H7 (cell line): ENCODE measurements at regions not wholly inside any gene's neighbourhood (a gene's known extent, or its start where the extent isn't known, plus 50 kb on each side); places are given as distances from the start of the nearest gene placed in this dataset.

Experiments
- DNase-seq: peaks from one replicate; pipeline ENCODE4 v3.0.0; 2012
- H3K27me3 ChIP-seq: 2 replicates; pipeline ENCODE4 v1.6.0; 2011; ENCODE audit warnings: mild to moderate bottlenecking, low read length; ENCODE audit not compliant: control insufficient read depth, insufficient read depth
- H3K36me3 ChIP-seq: replicated peaks from 2 replicates; pipeline ENCODE4 v1.5.1; 2011; ENCODE audit warnings: low read length; ENCODE audit not compliant: control insufficient read depth, insufficient read depth
- H3K4me3 ChIP-seq: 2 replicates; pipeline ENCODE4 v1.5.1; 2011; ENCODE audit warnings: low read depth, mild to moderate bottlenecking, control low read depth, low read length, moderate library complexity; ENCODE audit not compliant: insufficient read depth

GRCh38 chr2:129467941-129468340 is 511.5 kb upstream of the RAB6C start:
- no peaks in the 10 kb centered on the region for H3K27me3 ChIP-seq
- no peaks in the 10 kb centered on the region for H3K36me3 ChIP-seq
- no peak overlapping the region for H3K4me3 ChIP-seq
- DNase-seq: no peak

- Histone ChIP-seq H3K36me3 (no peaks in the 10 kb centered on the region), H3K27me3 (no peaks in the 10 kb centered on the region), H3K4me3 (no peak overlapping the region)
- DNase-seq: no peak
Measured at GRCh38 chr2:129468879-129469278, 510.6 kb upstream of the RAB6C start.

- H3K27me3 ChIP-seq: no peaks in the 10 kb centered on the region
- H3K36me3 ChIP-seq: no peaks in the 10 kb centered on the region
- DNase-seq: no peak
- H3K4me3 ChIP-seq: no peak overlapping the region
Measured at GRCh38 chr2:129469389-129469788, 510.1 kb upstream of the RAB6C start.

- Histone ChIP-seq H3K27me3 (no peaks in the 10 kb centered on the region), H3K36me3 (no peaks in the 10 kb centered on the region), H3K4me3 (no peak overlapping the region)
- no peak for DNase-seq
Measured at GRCh38 chr2:129469871-129470270, 509.6 kb upstream of the RAB6C start.

- Histone ChIP-seq H3K36me3 (no peaks in the 10 kb centered on the region), H3K27me3 (no peaks in the 10 kb centered on the region; the same call in 1 of the 2 replicates), H3K4me3 (no peak overlapping the region)
- no peak for DNase-seq
Measured at GRCh38 chr2:129478902-129479517, 500.5 kb upstream of the RAB6C start.

- no peak for DNase-seq
- no peaks in the 10 kb centered on the region for H3K36me3 ChIP-seq
Measured at GRCh38 chr2:129479892-129480291, 499.6 kb upstream of the RAB6C start.

GRCh38 chr2:129480790-129481189 is 498.7 kb upstream of the RAB6C start:
- Histone ChIP-seq H3K27me3 (no peaks in the 10 kb centered on the region; the same call in 1 of the 2 replicates), H3K4me3 (no peak overlapping the region), H3K36me3 (no peaks in the 10 kb centered on the region)
- no peak for DNase-seq

More at GRCh38 chr2:129479892-129480291, 499.6 kb upstream of the RAB6C start:
- Histone ChIP-seq H3K27me3 (no peaks in the 10 kb centered on the region; the same call in 1 of the 2 replicates), H3K4me3 (no peak overlapping the region)

- Histone ChIP-seq H3K36me3 (no peaks in the 10 kb centered on the region), H3K4me3 (no peak overlapping the region), H3K27me3 (no peaks in the 10 kb centered on the region; the same call in 1 of the 2 replicates)
- no peak for DNase-seq
Measured at GRCh38 chr2:129481306-129482219, 497.9 kb upstream of the RAB6C start.

- Histone ChIP-seq H3K36me3 (no peaks in the 10 kb centered on the region), H3K27me3 (no peaks in the 10 kb centered on the region; the same call in 1 of the 2 replicates), H3K4me3 (no peak overlapping the region)
- no peak for DNase-seq
Measured at GRCh38 chr2:129482626-129483025, 496.8 kb upstream of the RAB6C start.

- H3K4me3 ChIP-seq: no peak overlapping the region
- H3K36me3 ChIP-seq: no peaks in the 10 kb centered on the region
- DNase-seq: no peak
- no peaks in the 10 kb centered on the region; the same call in 1 of the 2 replicates for H3K27me3 ChIP-seq
Measured at GRCh38 chr2:129483366-129483765, 496.1 kb upstream of the RAB6C start.

GRCh38 chr2:129484999-129485897 is 494.2 kb upstream of the RAB6C start:
- H3K4me3 ChIP-seq: no peak overlapping the region
- no peak for DNase-seq
- H3K27me3 ChIP-seq: no peaks in the 10 kb centered on the region; the same call in 1 of the 2 replicates
- H3K36me3 ChIP-seq: no peaks in the 10 kb centered on the region

GRCh38 chr2:129488376-129488775 is 491.1 kb upstream of the RAB6C start:
- no peaks in the 10 kb centered on the region for H3K27me3 ChIP-seq
- no peak for DNase-seq
- no peak overlapping the region for H3K4me3 ChIP-seq
- no peaks in the 10 kb centered on the region for H3K36me3 ChIP-seq

- no peak overlapping the region for H3K4me3 ChIP-seq
- no peaks in the 10 kb centered on the region for H3K36me3 ChIP-seq
- no peaks in the 10 kb centered on the region for H3K27me3 ChIP-seq
- no peak for DNase-seq
Measured at GRCh38 chr2:129490641-129491040, 488.8 kb upstream of the RAB6C start.

GRCh38 chr2:129491308-129491707 is 488.2 kb upstream of the RAB6C start:
- Histone ChIP-seq H3K36me3 (no peaks in the 10 kb centered on the region), H3K4me3 (no peak overlapping the region), H3K27me3 (no peaks in the 10 kb centered on the region)
- DNase-seq: no peak
